ENCODE measurements at regions not wholly inside any gene's neighbourhood (a gene's known extent, or its start where the extent isn't known, plus 50 kb on each side); places are given as distances from the start of the nearest gene placed in this dataset.

GRCh38 chr2:222790932-222791331 lies 69.9 kb upstream of the ACSL3 start:
- no peak for TF ChIP-seq RBAK (tag by site-specific recombination; IDR thresholded peaks at IDR 0.05)
- no peak for TF ChIP-seq ZNF544 (tag by site-specific recombination; IDR thresholded peaks at IDR 0.05)
- no peak for TF ChIP-seq ZNF274 (IDR thresholded peaks at IDR 0.05; ENCODE audit: low read length)
- no peak for TF ChIP-seq ZNF274 (tag by site-specific recombination; IDR thresholded peaks at IDR 0.05; ENCODE audit: borderline replicate concordance)
- TF ChIP-seq CTCF (tag by site-specific recombination; IDR thresholded peaks at IDR 0.05): no peak
